ENCODE measurements at regions not wholly inside any gene's neighbourhood (a gene's known extent, or its start where the extent isn't known, plus 50 kb on each side); places are given as distances from the start of the nearest gene placed in this dataset.

- TF ChIP-seq POLR2A (IDR thresholded peaks at IDR 0.05; ENCODE audit: extremely low read depth, insufficient read length) = no peak
- no peak for TF ChIP-seq CTCF (IDR thresholded peaks at IDR 0.05; ENCODE audit: low read depth, low read length)
- no peak for TF ChIP-seq MAX (IDR thresholded peaks at IDR 0.05; ENCODE audit: low read depth, low read length)
Observed at GRCh38 chr22:49392247-49392646, 435.4 kb downstream of the BRD1 start.

Measured in NB4 (cell line).